GM12873 (cell line): ENCODE measurements at regions not wholly inside any gene's neighbourhood (a gene's known extent, or its start where the extent isn't known, plus 50 kb on each side); places are given as distances from the start of the nearest gene placed in this dataset.

Experiments
- CTCF ChIP-seq: IDR thresholded peaks from 2 replicates; pipeline ENCODE4 v1.5.1; 2012; ENCODE audit warnings: low read depth, mild to moderate bottlenecking, moderate library complexity, low read length, control low read depth; ENCODE audit not compliant: insufficient read depth; ENCODE audit errors: missing control alignments

GRCh38 chr12:24025153-24025798 is 75.8 kb upstream of the SOX5 start:
- peak; percentile 35 for TF ChIP-seq CTCF

GRCh38 chr12:24023081-24023480 is 73.6 kb upstream of the SOX5 start:
- TF ChIP-seq CTCF: no peak

- TF ChIP-seq CTCF: no peak
Observed at GRCh38 chr12:24021164-24021502, 71.7 kb upstream of the SOX5 start.

- no peak for TF ChIP-seq CTCF
Observed at GRCh38 chr12:24020397-24021163, 71.1 kb upstream of the SOX5 start.

GRCh38 chr12:24015833-24016160 is 66.3 kb upstream of the SOX5 start:
- TF ChIP-seq CTCF: no peak

GRCh38 chr12:24014915-24015832 is 65.7 kb upstream of the SOX5 start:
- TF ChIP-seq CTCF: no peak

GRCh38 chr12:24014240-24014639 is 64.8 kb upstream of the SOX5 start:
- TF ChIP-seq CTCF: no peak
